Activated CD4-positive, alpha-beta T cell treated with anti-CD3 and anti-CD28 coated beads, Interleukin-2, Interleukin-6, amounts not matched to agents 100 ng/mL and 50 ng/mL, durations not matched to agents 16 hours and 8 hours (primary cell): ENCODE measurements at regions not wholly inside any gene's neighbourhood (a gene's known extent, or its start where the extent isn't known, plus 50 kb on each side); places are given as distances from the start of the nearest gene placed in this dataset.

Experiments
- DNase-seq: peaks from one replicate; pipeline ENCODE4 v3.0.0-alpha.2; 2020

DNA sequence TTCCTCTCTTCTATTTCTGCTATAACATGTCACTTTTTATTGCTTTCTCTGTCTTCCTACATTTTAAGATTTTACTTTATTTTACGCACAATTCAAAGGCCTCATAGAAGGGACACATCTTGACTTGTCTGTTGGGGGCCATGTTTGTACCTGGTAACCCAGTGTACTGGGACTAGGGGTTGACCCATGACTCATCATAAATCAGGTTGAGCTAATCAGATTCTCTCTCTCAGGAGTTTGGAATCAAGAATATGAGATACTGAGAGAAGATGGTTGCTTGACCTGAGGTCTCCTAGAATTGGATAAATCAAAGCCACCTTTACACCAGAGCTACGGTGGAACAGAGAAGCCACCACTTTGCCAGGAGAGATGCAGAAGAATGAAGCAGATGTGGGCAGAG is 153.0 kb downstream of the UXS1 start:
- no peak for DNase-seq

DNA sequence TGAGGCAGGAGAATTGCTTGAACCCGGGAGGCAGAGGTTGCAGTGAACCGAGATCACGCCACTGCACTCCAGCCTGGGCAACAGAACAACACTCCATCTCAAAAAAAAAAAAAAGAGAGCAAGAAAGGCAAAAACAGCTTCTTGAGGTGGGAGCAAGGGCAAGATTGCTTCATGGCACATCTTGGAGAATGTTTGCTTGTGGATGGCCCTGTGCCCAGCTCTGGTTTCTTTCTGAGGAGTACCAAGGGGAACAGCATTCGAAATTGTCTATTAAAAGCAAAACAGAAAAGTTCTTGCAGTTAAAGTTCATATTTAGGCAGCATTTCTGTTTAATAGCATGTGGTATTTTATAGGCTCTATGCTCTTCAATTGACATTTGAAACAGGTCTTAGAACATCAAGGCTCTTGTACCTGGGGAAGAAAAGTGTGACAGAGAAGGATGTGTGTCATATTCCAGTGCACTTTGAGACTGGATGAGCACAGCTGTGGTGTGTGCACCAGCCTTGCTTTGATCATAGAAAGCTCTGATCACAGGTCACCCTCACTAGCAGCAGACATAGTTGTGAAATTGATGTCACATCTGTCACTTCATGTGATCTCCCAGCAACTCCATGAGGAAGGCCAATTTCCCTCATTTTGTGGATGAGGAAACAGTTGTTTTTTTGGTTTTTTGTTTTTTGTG is 154.3 kb downstream of the UXS1 start:
- DNase-seq = no peak

DNA sequence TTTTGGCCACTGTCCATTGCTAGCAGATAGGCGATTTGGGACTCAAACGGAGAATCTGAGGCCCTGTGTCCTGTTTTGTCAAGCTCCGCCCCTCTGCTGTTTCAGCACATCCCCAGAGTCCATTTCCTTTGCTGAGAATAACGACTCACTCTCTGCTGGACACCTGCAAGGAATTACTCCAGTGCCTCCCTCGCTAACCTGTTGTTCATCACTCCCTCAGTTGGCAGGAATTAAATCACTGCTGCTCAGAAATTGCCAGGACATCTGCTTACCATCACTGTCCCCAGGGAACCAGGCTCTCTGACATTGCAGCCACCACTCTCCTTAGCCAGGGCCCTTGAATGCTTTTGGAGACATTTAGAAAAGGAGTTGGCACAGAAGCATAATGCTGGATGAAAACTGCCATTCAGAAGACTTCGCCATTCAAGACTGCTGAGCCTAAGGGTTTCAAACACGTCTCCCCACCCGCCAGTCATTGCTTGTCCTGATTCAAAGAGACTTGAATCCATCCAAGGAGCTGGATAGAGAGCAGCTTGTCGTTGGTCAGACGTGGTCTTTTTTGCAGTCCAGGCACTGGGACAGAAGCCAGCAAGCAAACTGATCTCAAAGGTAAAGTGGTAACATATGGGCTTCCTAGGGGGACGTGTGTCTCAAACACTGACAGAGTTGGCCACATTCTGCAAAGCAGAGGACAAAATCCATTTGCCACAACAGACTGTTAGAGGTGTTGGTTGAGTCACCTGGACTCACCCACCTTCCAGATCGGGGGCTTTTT is 155.3 kb downstream of the UXS1 start:
- DNase-seq = no peak

DNA sequence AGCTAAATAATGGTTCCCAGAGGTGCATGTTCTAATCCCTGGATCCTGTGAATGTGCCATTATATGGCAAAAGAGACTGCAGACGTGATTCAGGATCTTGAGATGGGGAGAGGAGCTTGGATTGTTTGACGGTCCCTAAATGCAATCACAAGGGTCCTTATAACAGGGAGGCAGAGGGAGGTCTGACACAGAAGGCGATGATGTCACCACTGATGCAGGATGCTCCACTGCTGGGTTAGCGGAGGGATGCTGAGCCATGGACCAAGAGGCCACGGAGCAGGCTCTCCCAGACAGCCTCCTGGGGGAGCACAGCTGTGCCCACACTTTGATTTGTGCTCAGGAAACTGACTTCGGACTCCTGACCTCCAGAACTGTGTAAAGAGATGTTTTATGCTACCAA is 156.2 kb downstream of the UXS1 start:
- no peak for DNase-seq

DNA sequence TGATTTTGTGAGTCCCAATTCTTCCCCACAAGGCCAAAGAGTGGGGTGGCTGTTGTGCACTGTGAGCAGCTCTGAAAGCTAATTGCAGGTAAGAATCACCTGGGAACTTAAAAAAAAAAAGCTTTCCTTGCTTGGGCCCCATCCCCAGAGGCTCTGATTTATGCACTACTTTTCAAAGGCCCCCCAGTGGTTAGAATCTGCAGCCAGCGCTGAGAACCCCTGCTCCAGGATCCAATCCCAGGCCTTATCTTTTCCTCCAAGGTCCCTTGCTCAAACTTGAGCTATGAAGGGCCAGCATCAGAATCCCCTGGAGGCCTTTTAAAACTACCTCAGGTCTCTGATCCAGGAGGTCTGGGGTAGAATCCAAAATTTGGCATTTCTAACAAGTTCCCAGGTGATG is 156.8 kb downstream of the UXS1 start:
- DNase-seq = no peak

DNA sequence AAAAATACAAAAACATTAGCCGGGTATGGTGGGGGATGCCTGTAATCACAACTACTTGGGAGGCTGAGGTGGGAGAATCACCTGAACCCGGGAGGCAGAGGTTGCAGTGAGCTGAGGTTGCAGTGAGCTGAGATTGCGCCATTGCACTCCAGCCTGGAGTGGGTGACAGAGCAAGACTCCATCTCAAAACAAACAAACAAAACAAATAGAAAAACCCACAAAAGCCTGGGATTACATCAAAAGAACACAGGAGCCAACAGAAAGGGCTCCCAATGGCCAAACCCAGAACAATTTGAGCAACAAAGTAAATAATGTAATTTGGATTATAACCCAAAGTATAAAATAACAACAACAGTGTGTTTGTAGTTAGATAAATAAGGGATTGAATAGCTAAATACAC is 159.8 kb downstream of the UXS1 start:
- DNase-seq = no peak

DNA sequence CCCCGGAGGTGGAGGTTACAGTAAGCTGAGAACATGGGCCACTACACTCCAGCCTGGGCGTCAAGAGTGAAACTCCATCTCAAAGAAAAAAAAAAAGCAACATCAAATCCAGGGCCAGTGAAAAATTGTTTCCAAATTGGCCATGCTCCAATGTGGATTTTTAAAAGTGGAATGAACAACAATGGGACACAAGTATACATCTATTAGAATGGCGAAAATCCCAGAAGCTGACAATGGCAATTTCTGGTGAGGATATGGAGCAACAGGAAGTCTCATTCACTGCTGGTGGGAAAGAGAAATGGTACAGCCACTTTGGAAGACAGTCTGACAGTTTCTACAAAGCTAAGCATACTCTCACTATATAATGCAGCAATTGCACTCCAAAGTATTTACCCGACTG is 161.4 kb downstream of the UXS1 start:
- no peak for DNase-seq

DNA sequence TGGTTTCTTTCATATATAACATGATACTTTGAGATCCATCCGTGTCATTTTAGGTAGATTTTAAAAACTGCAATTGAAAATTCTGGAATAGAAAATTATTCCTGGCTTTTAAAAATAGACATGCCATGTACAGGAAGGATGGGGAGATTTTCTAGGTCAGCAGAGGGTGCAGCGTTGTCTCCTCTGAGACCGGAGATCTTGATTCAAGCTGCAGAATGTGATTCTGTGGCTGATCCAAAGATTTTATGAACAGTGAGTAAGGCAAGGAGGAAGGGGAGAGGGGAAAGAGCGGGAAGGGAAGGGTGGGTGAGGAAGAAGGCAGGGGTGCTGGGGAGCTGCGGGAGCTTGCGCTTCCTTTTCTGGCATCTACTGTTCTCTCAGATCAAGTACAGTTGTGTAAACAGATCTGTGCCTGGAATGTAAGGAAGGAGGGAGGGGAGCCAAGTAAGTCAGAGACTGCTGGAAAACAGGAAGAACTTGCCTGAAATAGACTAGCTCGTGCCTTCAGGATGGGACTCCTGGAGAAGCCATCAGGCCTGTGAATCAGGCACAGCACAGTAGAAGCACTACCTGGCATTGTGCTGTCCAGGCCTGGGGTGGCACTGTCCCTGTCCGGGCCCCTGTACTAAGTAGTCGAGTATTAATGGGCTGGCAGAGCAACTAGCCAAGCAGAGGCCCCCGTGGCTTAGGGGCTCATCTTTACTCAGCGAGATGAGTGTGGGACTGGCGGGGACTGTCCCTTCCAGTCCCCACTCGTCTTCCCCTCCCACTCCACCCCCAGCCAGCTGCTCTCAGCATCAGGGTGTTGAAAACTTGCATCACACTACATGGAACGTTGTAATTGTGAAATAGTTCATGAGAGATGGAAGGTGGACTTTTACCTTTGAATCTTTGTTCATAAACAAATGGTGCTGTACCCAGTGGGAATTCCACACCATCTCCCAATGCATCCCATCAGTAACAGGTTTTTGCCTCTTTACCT is 163.5 kb downstream of the UXS1 start:
- peak; percentile 9 for DNase-seq

DNA sequence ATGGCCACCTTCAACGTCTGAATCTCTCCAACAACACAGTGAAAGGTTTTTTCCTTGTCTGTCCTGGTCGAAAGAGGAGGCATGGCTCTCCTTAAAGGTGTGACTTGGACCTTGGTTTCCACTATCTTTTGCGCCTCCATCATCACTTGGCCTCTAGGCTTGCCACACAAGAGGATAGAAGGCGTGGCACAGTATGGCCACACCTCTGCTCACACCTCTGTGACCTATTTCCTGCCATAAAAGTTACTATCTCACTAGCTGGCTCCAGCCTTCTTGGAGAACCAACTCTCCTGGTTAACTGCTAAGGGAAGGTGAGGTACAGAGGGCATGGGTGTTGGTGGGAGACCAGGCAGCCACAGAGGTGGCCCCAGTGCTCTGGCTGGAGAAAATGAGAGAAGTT is 165.9 kb downstream of the UXS1 start:
- DNase-seq = no peak

DNA sequence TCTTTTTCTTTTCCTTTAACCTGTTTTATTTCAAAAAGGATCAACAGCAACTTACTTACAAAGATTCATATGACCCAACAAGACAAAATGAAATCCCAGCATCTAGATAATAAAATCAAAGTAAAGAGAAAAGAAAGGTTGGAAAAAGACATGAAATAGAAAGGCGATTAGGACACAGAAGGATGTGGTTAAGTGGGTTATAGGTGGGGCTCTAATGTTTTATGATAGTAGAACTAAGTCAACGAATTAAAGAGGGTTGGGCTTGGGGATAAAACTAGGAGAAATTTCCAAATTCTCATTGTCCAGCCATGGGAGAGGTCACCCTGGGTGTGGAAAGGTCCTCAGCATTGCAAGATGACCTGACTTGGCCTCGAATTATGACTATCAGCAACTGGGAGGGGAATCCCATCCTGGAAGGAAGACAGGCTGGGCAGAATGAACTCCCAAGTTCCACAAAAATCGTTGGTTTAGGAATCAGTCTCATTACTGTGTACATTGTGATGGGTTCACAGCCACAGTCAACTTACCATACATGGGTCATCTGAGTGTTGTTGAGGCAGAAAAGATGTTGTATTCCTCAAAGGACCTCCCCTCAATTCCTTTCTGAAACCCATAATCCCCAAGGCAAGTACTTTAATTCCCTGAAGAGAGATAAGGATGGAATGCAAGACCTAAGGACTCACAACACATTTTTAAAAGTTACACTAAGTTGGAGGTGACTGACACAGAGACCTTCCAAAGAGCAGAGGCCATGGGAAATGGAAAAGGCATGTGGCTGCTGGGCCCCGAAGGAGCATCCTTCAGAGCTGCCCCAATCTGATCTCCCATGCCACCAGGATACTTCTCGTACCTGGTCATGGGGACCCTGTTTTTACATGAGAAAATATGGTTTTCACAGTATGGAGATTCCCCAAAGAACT is 167.6 kb downstream of the UXS1 start:
- DNase-seq = no peak

DNA sequence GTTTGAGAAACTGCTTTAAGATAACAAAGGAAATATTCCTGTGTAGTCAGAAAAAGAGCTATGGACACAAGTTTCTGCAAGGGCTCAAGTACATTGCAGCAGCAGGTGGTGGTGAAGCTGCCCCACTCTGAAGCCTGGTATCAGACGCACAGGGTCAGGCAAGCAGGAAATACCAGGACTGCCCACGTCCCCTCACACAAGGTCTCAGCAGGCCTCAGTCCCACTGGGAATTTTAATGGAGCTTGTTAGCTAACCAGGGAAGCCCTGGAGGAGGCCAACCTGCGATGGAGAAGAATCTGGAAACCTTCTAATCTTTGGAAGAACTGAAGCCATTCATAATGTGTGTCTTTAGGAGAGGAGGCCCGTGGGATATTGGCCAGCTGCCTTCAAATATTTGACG is 168.3 kb downstream of the UXS1 start:
- DNase-seq = no peak

DNA sequence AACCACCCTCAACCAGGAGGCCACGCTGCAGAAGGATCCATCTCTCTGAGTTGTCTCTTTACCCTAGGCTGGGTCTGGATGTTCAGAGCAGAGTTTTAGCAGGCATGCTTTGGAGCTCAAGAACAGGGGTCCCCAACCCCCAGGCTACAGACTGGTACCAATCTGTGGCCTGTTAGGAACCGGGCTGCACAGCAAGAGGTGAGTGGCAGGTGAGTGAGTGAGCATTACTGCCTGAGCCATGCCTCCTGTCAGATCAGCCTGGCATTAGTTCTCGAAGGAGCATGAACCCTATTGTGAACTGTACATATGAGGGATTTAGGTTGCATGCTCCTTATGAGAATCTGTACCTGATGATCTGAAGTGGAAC is 172.5 kb downstream of the UXS1 start:
- DNase-seq = no peak

DNA sequence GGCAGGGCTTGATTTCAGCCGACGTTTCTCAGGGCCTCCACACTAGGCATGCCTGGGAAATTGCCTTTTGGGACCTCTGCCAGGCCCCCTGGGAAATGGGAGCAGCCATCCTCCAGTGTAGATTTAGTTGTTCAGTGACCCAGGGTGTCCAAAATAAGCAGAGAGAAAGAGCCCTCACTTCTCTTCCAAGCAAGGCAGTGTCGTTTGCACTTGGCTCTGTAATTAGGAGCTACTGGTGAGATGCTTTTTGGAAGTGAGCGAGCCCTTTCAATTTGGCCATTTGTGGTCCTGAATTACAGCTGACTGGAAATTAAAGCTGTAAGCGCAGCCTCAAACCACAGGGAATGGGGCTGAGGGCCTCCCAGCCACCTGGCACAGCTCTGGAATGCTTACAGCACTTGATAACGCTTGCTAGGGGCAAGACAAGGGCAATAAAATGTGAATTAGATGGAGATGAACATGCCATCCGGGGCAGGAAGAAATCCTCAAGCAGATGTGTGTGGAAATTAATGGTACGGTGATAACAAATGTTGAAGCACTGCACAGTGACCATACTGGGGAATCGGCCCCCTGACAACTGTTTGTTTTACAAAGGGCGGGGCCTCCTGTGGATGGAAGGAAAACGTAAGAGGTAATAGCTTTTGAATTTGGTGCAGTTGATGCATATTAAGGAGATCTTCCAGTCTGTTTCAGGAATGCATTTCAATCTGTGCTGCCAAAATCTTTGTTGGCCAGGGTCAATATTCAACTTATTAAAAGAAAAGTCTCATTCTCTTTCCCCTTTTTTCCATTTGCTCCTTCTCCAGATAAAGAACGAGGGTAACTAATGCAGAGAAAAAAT is 173.1 kb downstream of the UXS1 start:
- no peak for DNase-seq

DNA sequence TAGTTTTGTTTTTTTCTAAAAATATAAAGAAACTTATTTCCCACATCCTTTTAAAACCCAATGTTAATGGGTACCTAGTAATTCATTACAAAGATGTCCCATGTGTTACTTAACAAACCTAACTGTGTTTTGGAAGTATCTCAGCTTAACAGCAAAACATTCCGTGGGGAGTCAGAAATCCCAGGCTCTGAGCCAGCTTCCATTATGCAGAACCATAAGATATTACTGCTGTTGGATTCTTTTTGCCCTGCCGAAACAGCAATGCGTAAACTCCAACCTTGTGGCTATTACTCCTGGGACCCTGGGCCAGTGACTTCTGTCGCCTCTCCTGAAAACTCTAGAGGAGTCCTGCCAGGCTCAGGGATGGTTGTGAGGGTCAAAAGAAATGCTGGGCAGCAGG is 174.1 kb downstream of the UXS1 start:
- DNase-seq = no peak

DNA sequence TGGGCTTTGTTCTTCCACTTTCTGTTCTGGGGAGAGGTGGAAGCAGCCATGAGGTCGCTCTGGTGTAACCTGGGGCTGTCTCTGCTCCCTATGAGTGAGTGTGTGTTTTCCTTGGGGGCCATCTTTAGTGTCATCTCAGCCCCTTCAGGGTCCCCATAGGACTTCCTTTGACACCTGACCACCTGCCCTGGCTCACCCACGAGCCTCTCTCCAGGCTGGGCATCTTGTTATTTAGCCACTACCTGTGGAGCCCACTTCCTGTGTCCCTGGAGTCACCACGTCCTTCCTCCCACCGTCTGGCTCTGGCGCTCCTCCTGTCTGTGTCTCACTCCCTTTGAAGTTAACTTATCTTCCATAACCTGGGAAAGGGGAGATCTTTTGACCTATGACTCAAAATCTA is 176.0 kb downstream of the UXS1 start:
- DNase-seq = no peak

DNA sequence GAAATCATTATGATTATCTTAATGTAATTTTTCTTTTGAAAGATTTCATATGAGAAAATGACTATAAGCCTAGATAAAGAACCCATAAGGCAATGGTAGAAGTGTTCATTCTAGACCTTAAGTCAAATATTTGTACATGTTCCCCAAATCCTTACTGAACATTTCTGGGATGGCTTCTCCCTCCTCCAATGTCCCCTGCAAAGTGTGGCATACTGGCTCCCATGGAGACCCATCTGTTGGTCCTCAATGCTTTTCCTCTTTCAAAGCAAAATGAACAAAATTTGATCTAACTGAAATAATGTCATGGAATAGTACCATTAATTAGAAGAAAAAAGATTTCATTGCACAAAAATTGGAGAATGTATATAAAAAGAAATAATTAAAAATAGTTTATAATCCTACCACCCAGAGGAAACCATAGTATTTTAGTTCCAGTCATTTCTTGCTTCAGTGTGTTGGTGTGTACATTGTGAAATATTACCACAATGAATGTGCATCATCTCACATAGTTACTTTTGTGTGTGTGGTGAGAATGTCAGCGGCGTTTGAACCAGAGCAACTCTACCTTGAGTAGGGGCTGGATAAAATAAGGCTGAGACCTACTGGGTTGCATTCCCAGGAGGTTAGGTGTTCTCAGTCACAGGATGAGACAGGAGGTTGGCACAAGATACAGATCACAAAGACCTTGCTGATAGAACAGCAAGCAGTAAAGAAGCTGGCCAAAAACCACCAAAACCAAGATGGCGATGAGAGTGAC is 181.3 kb downstream of the UXS1 start:
- no peak for DNase-seq

DNA sequence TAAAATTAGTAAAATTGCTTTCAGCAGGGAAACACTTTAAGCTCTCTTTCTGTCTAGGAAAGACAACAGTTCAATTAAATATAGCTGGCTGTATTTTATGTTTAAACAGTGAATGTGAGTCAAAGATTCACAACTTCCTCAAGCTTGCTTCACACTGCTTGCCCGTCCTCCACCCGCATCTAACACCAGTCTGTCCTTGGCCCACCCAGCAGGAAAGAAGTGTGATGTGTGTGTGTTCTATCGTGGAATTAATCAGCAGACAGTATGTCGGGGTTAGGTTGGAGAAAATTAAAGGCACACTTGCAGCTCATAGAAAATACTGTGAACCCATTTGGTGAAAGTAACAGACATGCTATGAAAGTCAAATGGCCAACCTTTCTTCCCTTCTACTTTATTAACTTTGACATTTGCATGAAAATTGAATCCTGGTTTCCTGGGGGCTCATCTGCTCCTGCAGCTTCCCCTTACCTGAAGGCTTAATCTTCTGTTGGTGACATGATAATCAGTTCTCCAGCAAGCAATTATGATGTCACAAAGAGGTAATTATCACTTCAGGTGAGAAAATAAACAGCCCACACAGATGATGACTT is 182.0 kb downstream of the UXS1 start:
- no peak for DNase-seq

DNA sequence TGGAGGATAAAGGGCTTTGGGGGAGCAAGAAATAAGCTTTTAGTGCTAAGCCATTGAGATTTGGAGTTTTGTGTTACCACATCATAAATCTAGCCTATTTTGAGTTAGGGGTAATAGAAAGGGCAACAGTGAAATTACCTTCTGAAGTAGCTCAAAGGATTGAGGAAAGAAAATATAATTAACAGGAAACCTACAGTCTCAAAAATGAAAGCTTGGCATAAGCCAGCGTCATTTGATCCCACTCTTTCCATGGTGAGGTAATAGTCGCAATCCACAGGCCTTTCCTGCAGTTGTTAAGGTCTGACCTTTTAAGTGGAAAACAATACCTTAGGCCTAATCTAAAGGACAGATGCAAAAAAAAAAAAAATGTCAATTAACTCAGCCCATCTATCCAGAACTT is 182.7 kb downstream of the UXS1 start:
- DNase-seq = no peak

DNA sequence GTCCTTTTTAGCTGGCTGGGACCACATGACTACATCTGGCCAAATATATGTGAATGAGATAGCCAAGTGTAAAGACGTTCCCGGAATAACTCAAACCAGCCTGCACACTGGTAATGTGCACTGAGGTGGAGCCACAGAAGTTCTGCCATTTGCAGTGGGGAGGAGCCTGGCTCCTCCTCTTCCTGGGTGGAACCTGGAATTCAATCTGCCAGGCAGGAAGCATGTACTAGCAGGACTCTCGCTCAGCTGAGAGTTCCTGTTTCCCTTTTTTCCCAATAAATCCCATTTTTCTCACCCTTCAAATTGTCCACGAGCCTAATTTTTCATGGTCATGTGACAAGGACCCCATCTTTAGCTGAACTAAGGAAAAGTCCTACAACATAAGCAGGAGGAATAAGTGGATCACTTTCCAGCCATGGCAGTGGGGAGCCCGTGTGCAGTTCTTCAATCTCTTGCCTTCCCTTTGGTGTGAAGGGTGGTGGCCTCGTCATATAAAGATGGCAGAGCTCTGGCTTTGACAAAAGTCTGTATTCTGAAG is 183.2 kb downstream of the UXS1 start:
- no peak for DNase-seq

DNA sequence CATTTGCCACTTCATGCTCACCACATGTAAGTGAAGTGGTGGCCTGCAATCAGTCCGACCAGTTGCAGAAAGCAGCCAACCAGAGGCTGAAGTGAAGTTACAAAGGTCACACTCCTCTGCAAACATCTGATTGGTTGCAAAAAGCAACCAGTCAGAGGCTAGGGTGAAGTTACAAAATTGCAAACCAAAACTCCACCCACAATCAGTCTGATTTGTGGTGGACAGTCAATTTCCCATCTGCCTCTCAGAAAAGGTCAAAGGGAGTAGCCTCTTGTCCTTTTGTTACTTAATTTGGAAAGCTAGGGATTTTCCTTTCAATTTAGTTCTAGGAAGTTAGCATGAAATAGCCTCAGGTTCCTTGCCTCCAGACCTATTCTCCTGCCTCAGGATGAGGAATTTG is 185.0 kb downstream of the UXS1 start:
- no peak for DNase-seq
